CD4-positive, alpha-beta T cell treated with Interleukin-4 for 4 hours (primary cell): ENCODE measurements at regions not wholly inside any gene's neighbourhood (a gene's known extent, or its start where the extent isn't known, plus 50 kb on each side); places are given as distances from the start of the nearest gene placed in this dataset.

Source experiments
- DNase-seq: peaks from one replicate; pipeline ENCODE4 v3.0.0-alpha.2; 2020

DNA sequence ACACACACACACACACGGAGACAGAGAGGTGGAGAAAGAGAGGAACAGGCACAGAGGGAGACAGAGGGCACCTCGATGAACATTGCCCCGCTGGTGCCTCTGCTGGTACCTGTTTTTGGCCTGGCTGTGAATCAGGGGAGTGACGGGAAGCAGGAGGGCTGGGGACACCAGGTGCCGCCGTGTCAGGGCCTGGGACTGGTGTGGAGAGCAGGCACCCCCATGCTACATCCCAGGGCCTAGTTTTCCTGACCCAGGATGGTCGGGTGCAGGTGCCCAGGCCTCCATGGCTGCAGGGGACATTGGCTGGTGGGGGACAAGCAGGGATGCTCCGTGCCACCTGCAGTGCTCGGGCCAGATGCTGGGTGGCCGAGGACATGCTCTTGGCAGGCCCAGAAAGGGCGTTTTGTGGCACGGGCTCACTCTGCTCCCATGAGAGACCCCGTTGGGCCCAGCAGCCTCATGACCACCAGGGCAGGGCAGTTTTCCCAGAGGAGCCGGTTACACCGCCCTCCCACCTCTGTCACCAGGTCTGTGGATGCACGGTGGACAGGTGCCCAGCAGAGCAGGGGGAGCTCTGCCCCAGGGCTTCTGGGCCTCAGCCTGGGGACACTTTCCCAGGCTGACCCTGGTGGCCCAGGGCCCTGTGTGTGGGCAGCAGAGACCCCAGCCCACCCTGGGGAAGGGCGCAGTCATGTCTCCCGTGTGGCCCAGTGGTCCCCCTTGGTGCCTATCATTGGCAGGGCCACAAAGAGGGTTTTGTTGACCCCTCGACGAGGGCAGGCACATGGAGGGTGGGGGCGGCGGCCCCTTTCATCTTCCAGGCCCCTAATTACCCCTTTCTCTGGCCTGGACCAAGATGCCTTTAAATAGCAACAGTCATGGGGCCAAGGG, 207.5 kb upstream of the RTL1 start:
- DNase-seq, result no peak

DNA sequence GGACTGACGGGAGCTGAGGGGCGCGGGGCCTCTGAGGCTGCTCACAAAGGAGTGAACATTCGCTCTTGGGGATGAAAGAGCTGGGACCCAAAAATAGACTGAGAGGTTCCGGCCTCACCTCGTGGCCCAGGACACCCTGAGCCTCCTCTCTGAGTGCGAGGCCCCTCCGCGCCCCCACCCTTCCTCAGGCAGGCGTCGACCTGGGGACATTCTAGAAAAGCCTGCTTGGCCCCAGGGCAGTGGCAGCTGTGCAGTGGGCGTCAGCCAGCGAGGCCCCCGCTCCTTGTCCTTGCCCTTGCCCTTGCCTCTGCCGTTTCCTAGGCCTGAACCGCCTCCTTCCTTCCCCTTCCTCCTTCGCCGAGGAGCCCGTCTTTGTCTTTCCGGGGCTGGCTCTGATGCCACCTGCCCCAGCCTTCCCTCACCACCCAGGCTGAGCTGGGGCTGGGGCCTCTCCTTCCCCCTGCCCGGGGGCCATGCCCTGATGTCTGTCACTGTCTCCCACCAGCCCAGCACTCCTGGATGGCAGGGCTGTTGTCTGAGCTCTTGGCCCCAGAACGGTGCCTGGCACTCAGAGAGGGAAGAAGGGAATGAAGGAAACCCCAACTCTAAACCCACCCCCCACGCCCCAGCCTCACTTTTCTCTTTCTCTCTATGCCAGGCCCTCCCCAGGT, 208.2 kb upstream of the RTL1 start:
- DNase-seq, result no peak

DNA sequence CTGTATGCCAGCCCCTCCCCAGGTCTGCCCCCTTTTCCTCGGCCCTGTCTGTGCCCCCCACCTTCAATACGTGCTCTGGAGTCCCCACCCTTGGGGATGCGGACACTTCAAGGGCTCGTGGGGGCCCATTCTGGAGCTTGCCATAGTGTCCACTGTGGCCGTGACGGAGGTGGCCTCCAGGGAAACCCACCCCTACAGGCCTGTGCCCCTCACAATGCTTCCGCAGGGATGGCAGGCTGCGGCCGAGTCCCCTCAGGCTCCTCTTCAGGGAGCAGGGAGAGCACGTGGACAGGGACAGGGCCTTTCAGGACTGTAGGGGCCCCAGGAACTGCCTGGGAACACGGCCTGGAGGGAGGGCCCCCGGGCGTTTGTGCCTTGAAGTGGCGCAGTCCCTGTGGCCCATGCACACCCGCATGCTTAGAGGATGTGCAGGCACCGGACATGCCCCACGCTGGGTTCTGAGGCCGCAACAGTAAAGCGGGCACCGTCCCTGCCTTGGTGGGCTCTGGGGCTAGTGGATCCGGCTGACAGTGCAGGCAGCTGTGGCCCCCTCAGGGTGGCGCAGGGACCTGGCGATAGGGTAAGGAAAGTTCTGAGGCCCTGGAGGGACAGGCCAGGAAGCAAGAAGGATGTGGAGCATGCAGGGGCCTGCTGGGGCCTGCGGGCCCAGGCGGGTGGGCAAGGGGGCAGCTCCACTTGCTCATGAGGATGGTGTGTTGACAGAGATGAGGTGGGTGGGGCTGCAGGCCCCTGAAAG, 209.0 kb upstream of the RTL1 start:
- no peak for DNase-seq

DNA sequence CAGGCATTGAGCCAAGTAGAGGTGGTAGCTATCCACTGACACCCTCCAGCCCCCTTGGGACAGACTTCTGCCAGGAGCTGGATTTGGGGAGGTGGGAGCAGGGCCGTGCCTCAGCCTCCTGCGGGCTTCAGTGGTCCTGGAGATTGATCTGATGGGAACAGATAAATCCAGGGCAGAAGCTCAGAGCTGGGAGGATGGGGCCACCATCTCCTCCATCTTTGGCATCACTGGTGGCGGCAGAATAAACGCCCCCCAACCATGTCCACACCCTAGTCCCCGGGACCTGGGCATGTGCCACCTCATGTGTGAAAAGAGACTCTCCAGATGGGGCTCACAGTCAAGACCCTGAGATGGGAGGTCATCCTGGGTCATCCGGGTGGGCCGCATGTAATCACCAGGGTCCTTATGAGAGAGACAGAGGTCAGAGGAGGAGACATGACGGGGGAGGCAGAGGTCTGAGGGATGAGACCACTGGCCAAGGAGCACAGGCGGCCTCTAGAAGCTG, 209.6 kb upstream of the RTL1 start:
- no peak for DNase-seq

DNA sequence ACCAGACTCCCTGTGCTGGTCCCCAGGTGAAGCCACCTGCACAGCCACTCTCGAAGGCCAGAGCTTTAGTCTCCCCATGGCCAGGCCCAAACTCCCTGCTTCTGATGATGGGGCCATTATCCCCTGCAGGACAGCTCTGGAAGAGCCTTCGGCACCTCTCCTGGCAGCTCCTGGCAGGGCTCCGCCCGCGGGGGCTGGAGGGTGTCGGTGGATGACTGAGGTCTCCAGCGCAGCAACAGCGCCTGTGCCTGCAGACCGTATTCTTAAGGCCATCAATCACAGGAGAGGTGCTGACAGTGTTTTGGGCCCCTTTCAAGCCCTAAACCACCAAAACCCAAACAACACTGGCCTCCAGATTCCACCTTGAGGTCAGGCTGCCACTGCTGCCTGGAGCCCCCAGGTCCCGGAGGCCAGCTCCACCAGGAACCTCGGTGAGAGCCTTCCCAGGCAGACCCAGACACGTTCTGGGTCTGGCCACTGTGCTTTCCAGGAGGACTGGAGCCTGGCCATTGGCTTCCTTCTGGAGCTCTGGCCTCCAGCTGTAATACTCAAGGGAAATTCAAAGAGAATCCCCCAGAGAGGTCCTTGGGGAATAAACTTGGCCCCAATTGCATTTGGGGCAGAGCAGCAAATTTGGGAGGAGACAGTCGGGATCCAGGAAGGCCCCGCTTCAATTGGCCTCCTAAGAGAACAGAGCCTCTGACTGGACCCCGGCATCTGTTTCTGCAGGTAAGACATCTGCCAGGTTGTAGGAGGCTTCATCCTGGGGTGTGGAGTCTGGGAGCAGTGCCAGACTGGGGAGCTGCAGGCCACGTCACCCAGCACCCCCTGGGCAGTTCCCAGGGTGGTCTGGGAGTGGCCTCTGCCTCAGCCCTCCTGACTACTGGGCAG, 210.6 kb upstream of the RTL1 start:
- DNase-seq, result no peak

DNA sequence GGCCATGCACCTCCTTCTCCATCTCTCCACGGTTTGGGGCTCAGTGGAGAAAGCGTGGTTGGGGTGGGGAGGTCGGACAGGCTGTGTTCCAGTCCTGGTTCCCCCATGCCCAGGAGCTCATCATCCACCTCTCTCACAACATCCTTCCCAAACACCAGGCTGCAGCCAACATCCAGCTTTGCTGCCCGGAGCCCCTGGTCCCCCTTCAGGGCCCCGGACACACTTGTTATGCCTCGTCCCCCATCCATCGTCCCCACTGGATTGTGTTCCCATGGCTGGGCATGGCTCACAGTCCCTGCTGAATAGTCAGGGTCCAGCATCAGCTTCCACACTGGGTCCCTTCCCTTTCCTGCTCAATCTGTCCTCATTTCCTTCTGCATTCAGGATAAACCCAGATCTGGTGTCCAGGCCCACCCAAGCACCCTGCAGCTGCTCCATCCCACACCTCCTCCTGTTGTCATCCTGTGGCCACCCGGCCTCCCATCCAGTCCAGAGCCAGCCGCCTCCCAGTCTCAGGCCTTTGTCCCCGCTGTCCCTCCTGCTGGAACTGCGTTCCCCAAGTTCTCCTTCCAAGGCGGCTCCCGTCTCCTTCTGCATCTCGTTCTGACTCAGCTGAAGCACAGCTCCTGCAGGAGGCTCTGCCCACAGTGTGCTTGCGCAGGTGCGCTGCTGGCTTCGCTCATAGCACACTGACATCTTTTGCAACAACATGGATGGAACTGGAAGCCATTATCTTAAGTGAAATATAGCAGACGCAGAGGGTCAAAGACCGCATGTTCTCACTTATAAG, 211.4 kb upstream of the RTL1 start:
- DNase-seq, result no peak

DNA sequence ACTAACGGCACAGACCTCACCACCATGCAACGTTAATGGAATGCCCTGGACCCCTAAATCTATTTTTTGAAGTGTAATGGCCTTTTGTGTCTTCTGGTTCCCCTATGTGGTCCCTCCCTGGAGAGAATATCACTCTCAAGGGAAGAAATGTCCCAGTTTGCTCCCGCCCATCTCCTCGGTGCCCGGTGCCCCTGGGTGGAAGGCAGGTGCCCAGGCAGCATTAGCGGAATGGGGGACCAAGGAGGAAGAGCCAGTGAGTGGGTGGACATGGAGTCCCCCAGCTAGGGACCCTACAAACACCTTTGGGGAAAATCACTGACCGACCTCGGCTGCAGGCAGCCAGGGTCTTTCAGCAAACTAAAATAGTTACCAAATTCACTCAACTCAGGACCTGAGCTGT, 212.1 kb upstream of the RTL1 start:
- DNase-seq, result no peak

DNA sequence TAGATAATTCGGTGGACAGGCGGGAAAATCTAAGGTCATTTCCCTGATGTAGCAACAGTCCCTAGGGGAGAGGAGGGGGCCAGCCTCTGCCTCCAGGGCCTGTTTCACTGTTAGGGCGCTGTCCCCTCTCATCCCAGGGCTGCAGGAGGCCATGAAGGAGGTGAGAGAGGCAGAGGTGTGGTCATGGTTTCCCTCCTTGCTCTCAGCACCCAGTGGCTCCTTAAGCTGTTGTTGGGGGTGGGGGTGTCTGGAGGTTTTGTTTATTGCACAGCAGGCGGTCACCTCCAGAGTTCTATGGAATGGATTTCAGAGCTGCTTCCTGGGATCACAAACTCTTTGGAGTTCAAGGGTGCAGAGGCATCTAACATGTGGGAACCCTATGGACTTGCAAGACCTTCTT, 212.5 kb upstream of the RTL1 start:
- DNase-seq, result no peak

DNA sequence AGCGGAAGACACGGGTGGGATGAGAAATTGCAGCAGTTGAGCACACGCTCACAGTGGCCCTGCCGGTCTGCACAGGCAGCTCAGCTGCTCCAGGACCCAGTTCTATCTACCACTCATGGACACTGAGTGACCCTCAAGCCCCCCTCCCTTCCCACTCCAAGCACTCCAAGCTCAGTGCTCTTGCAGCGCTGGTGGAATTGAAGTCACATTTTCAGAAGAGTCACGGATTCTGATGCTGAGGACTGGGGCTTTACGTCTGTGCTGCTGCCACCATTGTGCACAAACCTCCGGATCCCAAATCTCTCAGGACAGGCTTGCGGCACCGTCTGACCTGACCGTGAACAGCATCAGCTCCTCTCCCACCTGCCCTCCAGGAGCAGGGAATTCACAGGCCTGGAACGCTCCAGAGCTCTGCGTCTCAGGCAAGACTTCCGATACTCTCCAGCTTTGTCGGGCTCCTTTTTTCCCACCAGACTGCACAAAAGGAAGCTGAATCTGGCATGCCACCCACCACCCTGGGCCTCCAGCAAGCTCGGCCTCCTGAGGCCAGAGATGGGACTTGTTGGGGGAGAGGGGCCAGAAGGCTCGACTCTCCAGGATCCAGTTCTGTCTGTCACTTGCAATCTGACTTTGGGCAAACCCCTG, 213.1 kb upstream of the RTL1 start:
- DNase-seq, result no peak

DNA sequence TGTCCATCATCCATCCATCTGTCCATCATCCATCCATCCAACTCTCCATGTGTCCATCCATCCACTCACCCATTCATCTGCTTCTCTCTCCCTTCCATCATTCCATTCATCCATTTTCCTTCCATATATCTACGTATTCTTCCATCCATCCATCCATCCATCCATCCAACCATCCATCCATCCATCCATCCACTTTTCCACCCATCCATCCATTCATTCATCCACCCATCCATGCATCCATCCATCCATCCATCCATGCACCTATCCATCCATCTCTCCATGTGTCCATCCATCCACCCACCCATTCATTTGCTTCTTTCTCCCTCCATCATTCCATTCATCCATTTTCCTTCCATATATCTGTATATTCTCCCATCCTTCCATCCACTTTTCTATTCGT, 214.0 kb upstream of the RTL1 start:
- DNase-seq, result no peak

DNA sequence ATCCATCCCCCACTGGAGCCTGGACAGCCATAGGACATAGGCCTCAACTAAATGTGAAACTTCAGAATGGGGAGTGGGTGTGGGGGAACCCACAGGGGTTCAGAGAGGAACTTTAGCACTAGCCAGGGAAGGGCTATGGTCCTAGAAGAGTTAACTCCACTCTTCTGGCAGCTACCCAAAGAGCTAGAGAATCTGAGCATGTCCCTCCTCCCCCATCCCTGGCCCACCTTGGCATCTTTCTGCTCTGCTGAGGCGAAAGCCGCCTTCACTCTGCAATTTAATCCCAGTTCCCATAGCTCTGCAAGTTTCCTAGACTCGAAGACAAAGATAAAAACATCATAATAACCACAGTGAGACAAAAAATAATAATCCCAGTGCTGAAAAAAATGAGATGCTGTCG, 214.7 kb upstream of the RTL1 start:
- no peak for DNase-seq

DNA sequence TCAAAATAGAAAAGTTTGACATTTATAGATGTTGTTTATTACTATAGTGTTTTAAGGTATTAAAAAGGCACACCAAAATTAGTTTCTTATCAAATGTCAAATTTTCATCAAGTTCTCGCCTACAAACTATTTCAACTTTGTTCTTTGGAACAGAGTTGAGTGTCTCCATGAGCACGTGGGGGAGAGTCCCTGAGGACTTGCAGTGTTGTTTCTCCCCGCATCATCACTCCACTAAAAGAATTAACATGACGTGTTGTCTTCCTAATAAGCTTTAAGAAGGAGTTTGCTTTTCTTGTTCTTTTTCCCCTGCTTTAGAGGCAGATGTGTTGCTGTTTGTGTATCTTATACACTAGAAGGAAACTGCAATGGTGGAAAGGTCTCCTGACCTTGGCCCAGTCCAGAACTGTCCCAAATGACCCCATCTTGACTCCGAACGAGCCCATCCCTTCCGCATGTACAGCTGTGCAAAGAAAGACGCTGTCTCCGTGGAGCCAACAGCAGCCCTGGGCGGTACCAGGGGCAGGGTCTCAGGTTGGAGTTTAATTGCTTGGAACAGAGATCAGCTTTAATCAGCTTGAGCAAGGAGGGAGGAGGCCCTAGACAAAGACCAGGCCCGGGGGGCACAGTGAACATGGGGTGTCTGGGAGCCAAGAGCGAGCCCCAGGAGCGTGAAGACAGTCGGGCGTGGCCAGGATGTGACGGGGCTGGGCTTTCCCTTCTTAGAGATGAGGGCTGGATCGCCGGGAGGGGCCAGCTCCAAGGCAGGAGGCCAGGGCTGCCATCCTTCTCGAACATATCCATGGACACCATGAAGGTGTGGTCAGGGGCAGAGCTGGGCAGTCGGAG, 215.4 kb upstream of the RTL1 start:
- DNase-seq, result no peak

DNA sequence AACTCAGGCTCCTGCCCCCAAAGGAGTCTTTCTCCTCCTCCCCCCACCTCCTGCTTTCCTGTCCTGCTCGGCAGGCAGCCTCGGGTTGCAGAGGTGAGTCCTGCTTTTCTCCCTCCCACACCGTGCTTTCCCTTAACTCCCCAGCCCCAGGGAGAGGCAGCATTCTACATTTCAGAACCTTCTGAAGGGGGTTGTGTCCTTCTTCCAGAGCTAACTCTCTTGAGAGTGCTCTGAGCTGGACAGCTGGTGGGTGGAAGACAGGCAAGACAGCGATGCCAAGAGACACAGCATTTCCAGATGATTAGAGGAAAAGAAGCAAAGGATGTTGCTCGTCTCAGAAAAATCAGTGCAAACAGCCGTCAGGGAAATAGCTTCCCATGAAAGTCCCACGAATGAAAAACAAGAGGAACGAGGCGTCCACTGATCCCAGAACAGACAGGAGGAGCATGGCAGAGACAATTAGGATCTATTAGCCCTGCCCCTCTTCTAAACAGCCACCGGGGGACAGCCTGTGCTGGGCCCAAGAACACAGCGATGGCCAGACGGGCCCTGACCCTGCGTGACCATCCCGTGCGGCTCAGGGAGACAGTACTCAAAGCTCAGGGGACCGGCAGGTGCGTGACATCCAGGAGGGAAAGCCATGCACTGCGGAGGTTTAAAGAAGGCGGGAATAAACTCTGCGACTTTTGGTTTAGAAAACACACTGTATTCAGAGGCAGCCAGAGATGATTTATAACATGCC, 216.5 kb upstream of the RTL1 start:
- no peak for DNase-seq

DNA sequence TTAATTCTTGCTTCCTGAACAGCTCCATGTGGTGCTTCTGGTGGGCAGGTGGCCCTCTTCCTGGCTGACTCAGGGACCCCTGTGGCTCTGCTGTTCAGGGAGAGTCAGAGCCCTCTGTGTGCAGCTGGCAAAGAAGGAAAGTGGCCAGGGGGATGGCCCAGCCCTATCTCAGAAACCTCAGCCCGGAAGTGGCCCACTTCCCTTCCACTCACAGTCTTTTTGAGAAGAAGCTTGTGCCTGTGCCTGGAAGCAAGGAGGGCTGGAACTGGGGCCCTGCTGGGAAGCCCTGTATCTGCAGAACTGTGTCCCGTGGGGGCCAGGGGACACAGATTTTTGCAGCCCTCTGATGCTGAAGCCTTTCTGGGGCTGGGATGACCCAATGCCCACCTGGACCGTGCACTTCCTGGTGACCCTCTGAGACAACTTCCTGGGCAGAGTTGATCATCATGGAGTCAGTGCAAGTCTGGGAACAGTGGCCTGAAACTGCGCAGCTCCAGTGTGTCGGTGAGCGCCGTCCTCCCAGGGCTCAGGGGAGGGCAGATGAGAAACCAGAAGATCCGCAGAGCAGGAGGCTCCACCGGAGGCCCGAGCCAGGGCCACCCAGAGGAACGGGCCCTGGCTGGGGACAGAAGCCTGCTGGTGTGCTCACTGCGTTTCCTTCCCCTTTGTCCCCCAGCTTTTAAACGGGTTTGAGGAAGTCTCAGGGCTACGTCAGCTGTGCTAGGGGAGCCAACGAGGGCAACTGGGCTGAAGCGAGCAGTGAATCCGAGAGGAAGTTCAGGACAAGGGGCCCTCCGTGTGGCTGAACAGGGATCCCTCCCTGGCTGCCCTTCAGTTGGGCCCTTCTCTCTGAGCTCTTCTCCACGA, 217.4 kb upstream of the RTL1 start:
- peak; percentile 24 for DNase-seq

DNA sequence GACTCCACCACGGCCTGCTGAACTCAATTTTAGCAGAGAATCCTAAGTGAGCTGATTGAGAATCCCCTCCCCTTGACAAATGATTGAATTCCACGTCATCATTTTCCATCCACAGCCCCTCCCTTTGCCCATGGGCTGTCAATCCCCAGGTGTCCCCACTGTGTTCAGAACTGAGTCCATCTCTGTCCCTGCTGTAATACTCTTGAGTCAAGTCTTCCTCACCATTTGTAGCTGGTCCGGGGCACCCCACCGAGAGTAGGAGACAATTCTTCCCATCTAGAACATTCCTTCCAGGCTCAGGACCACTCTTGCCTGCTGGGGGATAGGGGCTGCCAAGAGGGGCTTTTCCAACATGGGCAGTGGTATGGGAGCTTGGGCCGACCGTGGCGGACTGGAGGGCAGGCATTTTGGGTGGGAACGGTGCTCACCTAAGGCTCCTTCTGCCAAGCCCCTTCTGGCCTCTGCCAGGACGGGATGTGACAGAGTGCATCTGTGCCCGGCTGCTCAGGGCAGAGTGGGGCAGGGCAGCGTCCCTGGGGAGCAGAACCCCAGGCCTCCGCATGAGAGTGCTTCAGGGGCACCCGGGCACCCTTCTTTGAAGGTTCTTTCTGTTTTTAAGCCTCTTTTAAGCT, 218.1 kb upstream of the RTL1 start:
- DNase-seq, result no peak

DNA sequence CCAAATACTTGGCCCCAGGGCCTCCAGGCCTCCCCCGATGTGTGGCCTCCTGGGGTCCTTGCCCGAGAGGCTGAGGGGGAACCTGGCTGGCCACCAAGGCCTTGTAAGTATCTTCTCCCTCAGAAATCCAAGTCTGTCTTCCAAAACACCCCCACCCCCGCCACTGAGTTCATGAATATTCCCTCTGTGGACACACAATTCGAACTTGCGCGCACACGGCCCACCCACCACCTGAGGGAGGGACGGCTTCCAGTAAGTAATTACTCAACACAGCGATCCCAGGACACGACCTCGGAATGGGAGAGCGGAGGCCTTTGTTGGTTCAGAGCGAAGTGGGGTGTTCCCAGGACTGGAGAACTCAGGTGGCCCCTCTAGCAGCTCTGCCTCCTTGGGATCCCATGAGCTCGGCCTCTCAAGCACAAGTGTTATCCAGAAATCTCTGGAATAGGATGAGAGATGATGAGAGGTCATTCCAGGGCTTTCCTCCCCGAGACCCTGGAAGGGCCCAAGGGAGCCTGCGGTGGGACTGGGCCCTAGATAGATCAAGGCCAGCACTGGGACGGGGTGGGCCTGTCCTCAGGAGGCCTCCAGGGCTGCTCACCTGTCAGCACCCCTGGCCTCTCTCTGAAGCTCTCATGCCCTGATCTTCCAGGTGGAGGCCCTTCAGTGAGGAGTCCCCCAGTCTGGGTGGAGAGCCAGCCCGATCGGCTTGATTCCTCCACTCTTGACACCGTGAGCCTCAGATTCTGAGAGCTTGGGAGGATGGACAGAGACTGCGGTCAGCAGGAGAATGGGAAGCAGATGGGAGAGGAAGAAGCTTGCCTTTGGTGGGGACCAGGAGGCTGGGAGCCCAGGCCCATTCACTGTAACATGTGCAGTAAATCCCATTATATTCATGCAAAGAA, 219.0 kb upstream of the RTL1 start:
- no peak for DNase-seq
